ENCODE measurements at regions not wholly inside any gene's neighbourhood (a gene's known extent, or its start where the extent isn't known, plus 50 kb on each side); places are given as distances from the start of the nearest gene placed in this dataset.

DNA sequence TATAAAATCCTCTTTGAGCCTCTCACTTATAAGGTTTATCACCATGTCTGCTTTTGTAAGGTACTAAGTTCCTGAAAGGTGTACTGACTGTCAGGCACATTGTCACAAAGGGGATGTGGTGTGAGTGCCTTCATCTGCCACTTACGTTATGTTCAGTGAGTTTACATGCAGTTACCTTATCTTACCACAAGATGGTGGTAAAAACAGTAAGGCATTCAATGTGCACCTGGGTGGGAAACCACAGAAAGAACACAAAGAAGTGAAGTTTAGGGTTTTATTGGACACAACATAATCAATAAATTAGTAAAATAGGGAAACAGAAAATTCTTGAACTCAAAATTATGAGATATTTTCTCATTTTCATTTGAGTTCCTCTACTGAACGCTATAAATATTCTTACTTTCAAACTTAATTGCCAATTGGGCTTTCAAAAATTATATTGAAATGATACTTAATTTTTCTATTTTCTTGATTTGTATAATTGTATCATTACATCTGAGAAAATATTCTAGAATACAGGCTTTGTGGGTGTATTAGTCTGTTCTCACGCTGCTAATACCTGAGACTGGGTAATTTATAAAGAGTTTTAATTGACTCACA, 650.8 kb downstream of the PCDH7 start:
- TF ChIP-seq, protein P1, sequence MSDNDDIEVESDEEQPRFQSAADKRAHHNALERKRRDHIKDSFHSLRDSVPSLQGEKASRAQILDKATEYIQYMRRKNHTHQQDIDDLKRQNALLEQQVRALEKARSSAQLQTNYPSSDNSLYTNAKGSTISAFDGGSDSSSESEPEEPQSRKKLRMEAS (IDR thresholded peaks at IDR 0.05): no peak
- TF ChIP-seq EP300 (IDR thresholded peaks at IDR 0.05; ENCODE audit: borderline replicate concordance) (no peak), TAF1 (IDR thresholded peaks at IDR 0.05; ENCODE audit: low read depth) (no peak), RAD21 (IDR thresholded peaks at IDR 0.05; ENCODE audit: low read depth) (peak; percentile 77), FOXM1 (IDR thresholded peaks at IDR 0.05; ENCODE audit: borderline replicate concordance, low read depth) (no peak), TCF12 (IDR thresholded peaks at IDR 0.05; ENCODE audit: low read depth) (no peak)
- TF ChIP-seq, protein P2, sequence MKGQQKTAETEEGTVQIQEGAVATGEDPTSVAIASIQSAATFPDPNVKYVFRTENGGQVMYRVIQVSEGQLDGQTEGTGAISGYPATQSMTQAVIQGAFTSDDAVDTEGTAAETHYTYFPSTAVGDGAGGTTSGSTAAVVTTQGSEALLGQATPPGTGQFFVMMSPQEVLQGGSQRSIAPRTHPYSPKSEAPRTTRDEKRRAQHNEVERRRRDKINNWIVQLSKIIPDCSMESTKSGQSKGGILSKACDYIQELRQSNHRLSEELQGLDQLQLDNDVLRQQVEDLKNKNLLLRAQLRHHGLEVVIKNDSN (IDR thresholded peaks at IDR 0.05): no peak
- TF ChIP-seq, protein P3, sequence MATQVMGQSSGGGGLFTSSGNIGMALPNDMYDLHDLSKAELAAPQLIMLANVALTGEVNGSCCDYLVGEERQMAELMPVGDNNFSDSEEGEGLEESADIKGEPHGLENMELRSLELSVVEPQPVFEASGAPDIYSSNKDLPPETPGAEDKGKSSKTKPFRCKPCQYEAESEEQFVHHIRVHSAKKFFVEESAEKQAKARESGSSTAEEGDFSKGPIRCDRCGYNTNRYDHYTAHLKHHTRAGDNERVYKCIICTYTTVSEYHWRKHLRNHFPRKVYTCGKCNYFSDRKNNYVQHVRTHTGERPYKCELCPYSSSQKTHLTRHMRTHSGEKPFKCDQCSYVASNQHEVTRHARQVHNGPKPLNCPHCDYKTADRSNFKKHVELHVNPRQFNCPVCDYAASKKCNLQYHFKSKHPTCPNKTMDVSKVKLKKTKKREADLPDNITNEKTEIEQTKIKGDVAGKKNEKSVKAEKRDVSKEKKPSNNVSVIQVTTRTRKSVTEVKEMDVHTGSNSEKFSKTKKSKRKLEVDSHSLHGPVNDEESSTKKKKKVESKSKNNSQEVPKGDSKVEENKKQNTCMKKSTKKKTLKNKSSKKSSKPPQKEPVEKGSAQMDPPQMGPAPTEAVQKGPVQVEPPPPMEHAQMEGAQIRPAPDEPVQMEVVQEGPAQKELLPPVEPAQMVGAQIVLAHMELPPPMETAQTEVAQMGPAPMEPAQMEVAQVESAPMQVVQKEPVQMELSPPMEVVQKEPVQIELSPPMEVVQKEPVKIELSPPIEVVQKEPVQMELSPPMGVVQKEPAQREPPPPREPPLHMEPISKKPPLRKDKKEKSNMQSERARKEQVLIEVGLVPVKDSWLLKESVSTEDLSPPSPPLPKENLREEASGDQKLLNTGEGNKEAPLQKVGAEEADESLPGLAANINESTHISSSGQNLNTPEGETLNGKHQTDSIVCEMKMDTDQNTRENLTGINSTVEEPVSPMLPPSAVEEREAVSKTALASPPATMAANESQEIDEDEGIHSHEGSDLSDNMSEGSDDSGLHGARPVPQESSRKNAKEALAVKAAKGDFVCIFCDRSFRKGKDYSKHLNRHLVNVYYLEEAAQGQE (IDR thresholded peaks at IDR 0.05; ENCODE audit: low read depth): no peak
